22Rv1 (cell line): ENCODE measurements at regions not wholly inside any gene's neighbourhood (a gene's known extent, or its start where the extent isn't known, plus 50 kb on each side); places are given as distances from the start of the nearest gene placed in this dataset.

Experiments used
- H3K27ac ChIP-seq: fragments of 450-650 bp; 2 replicates; pipeline ENCODE4 v1.5.1; 2017
- CTCF ChIP-seq: fragments of 450-650 bp; IDR thresholded peaks from 2 replicates; pipeline ENCODE4 v1.5.1; 2017; ENCODE audit warnings: mild to moderate bottlenecking
- ZFX ChIP-seq: fragments of 450-650 bp; IDR thresholded peaks from 2 replicates; pipeline ENCODE4 v1.6.1; 2017; ENCODE audit warnings: antibody characterized with exemption, borderline replicate concordance

GRCh38 chr14:53500191-53500590 is 347.1 kb upstream of the DDHD1 start:
- TF ChIP-seq ZFX: no peak
- no peak for TF ChIP-seq CTCF
- H3K27ac ChIP-seq: no peak overlapping the region

GRCh38 chr14:53496668-53497067 is 343.5 kb upstream of the DDHD1 start:
- no peak overlapping the region for H3K27ac ChIP-seq
- TF ChIP-seq ZFX (no peak), CTCF (no peak)

- TF ChIP-seq CTCF (no peak), ZFX (no peak)
- H3K27ac ChIP-seq: no peak overlapping the region
Observed at GRCh38 chr14:53495846-53496343, 342.8 kb upstream of the DDHD1 start.

GRCh38 chr14:53494587-53494986 is 341.5 kb upstream of the DDHD1 start:
- TF ChIP-seq ZFX (no peak), CTCF (no peak)
- no peak overlapping the region for H3K27ac ChIP-seq

- TF ChIP-seq ZFX (no peak), CTCF (no peak)
- no peak overlapping the region for H3K27ac ChIP-seq
Observed at GRCh38 chr14:53493860-53494259, 340.7 kb upstream of the DDHD1 start.

- TF ChIP-seq ZFX: no peak
- no peak overlapping the region for H3K27ac ChIP-seq
Observed at GRCh38 chr14:53493320-53493719, 340.2 kb upstream of the DDHD1 start.

- H3K27ac ChIP-seq: no peak overlapping the region
- TF ChIP-seq CTCF (no peak), ZFX (no peak)
Observed at GRCh38 chr14:53491884-53492277, 338.8 kb upstream of the DDHD1 start.

GRCh38 chr14:53491256-53491883 is 338.2 kb upstream of the DDHD1 start:
- TF ChIP-seq CTCF (no peak), ZFX (no peak)

More at GRCh38 chr14:53491256-53491883, 338.2 kb upstream of the DDHD1 start:
- no peak overlapping the region for H3K27ac ChIP-seq
